ENCODE measurements at regions not wholly inside any gene's neighbourhood (a gene's known extent, or its start where the extent isn't known, plus 50 kb on each side); places are given as distances from the start of the nearest gene placed in this dataset.

DNA sequence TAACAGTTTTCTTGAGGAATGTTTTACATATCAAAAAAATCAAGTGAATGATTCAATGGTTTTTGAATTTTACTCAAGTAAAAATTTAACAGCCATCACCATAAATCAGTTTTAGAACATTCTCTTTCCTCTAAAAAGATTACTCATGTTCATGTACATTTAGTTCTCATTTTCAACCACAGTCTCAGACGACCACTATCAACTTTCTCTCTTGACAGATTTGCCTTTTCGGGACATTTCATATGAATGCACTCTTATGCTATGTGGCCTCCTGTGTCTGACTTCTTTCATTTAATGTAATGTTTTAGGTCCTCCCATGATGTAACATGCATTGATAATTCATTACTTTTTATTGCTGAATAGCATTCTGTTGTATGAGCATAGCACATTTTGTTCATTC is 309.3 kb upstream of the PLSCR5 start:
- TF ChIP-seq, protein P1, sequence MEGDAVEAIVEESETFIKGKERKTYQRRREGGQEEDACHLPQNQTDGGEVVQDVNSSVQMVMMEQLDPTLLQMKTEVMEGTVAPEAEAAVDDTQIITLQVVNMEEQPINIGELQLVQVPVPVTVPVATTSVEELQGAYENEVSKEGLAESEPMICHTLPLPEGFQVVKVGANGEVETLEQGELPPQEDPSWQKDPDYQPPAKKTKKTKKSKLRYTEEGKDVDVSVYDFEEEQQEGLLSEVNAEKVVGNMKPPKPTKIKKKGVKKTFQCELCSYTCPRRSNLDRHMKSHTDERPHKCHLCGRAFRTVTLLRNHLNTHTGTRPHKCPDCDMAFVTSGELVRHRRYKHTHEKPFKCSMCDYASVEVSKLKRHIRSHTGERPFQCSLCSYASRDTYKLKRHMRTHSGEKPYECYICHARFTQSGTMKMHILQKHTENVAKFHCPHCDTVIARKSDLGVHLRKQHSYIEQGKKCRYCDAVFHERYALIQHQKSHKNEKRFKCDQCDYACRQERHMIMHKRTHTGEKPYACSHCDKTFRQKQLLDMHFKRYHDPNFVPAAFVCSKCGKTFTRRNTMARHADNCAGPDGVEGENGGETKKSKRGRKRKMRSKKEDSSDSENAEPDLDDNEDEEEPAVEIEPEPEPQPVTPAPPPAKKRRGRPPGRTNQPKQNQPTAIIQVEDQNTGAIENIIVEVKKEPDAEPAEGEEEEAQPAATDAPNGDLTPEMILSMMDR (IDR thresholded peaks at IDR 0.05): no peak
- TF ChIP-seq EP300 (IDR thresholded peaks at IDR 0.05): no peak
- TF ChIP-seq POLR2A (IDR thresholded peaks at IDR 0.05): no peak
- no peak for TF ChIP-seq POLR2AphosphoS5 (IDR thresholded peaks at IDR 0.05)
